GM18951 (cell line): ENCODE measurements at regions not wholly inside any gene's neighbourhood (a gene's known extent, or its start where the extent isn't known, plus 50 kb on each side); places are given as distances from the start of the nearest gene placed in this dataset.

Source experiments
- POLR2A ChIP-seq: IDR thresholded peaks from 4 replicates; pipeline ENCODE4 v1.6.1; 2011; ENCODE audit warnings: mild to moderate bottlenecking; ENCODE audit not compliant: insufficient read length, insufficient read depth; ENCODE audit errors: extremely low read depth
- in situ Hi-C: fragments of 300-500 bp; cut with MboI; formaldehyde crosslinking; loops from one replicate; pipeline ENCODE4 v1.12.0; 2022; ENCODE audit warnings: low sequenced_read_pairs, mixed read lengths, inconsistent platforms; ENCODE audit not compliant: unreplicated experiment

GRCh38 chr7:32222251-32222900 lies 152.2 kb upstream of the PDE1C start:
- in situ Hi-C loops, result no loop called here
- no peak for TF ChIP-seq POLR2A

- no peak for TF ChIP-seq POLR2A
- in situ Hi-C loops, result no loop called here
Observed at GRCh38 chr7:32221736-32222135, 151.5 kb upstream of the PDE1C start.

DNA sequence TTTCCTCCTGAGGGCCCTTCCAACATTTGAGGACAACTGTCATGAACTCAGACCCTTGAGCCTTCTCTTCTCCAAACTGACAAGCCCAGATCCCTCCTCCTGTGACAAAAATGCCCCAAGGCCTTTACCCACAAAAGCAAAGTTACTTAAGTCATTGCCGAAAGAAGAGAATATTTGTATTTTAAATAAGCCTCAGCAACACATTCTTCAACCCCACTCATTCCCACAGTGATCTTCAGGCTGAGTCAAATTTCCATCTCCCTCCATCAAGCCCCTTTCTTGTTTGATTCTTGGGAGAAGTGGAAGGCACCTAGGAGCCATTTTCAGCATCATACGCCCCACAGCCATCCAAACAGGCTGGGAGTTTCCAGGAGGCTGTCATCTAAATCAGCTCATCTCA lies 150.8 kb upstream of the PDE1C start:
- in situ Hi-C loops, result no loop called here

GRCh38 chr7:32219831-32220230 lies 149.6 kb upstream of the PDE1C start:
- in situ Hi-C loops, result loop anchor here (10.0 kb wide), 1 partner anchor 125 kb away; no protein-coding TSS in a partner anchor

More for the DNA sequence above, 150.8 kb upstream of the PDE1C start:
- TF ChIP-seq POLR2A, result no peak

DNA sequence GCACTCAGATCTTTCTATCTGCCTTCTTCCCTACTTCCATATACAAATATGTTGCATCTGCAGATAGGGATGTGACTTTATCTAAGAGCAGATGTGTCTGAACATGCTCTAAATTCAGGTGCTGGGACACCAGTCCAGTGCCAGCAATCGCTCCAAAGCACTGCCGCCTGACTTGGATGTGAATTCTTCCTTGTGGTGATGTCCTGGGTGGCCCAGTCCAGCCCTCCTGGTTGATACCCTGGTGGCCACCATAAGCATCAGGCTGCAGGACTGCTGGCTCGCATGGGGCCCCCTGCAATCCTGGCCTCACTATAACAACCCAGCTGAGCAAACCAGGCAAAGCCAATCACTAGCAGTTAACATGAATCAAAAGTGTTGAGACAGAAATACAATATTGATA lies 149.2 kb upstream of the PDE1C start:
- in situ Hi-C loops, result loop anchor here (10.0 kb wide), 1 partner anchor 125 kb away; no protein-coding TSS in a partner anchor
- TF ChIP-seq POLR2A, result no peak

DNA sequence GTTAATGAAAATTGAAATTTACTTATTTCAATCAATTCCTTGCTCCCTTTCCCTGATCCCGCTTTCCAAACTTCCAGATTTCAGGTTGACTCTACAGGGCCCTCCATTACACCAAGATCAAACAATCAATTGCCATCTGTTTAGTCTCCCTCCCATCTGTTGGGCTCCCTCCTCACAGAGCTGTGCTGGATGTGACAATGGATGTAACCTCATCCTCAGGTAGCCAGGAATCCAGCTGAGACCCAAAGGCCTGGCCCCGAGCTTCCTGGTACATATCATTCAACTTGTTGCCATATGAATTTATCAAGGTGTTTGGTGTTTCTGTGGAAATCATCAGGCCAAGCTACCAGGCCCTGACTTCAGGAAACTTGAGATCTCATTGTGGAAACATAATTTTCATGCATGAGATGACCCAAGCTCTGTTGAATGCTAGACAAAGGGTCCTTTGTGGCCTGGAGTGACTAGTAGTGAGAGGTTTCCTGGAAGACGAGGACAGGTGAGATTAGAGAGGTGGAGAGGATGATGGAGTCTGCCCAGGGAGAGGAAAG lies 148.6 kb upstream of the PDE1C start:
- TF ChIP-seq POLR2A, result no peak
- in situ Hi-C loops, result loop anchor here (10.0 kb wide), 1 partner anchor 126 kb away; no protein-coding TSS in a partner anchor

DNA sequence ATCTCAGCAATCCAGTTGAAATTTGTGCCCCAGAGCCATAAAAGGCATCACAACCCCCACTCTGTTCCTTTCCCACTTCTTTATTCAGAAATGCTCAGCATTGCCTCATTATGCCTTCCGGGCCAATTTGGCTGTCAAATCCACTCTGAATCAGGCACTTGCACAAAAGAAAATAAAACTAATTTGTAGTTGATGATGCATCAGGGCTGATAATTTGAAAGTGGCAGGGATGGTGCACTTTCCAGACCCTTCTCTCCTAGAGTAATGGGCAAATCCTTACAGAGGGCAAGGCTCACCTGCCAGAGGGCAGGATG lies 147.9 kb upstream of the PDE1C start:
- TF ChIP-seq POLR2A, result no peak
- in situ Hi-C loops, result loop anchor here (10.0 kb wide), 1 partner anchor 127 kb away; no protein-coding TSS in a partner anchor

GRCh38 chr7:32217341-32218153 lies 147.3 kb upstream of the PDE1C start:
- in situ Hi-C loops, result loop anchor here (10.0 kb wide), 1 partner anchor 127 kb away; no protein-coding TSS in a partner anchor
- no peak for TF ChIP-seq POLR2A

DNA sequence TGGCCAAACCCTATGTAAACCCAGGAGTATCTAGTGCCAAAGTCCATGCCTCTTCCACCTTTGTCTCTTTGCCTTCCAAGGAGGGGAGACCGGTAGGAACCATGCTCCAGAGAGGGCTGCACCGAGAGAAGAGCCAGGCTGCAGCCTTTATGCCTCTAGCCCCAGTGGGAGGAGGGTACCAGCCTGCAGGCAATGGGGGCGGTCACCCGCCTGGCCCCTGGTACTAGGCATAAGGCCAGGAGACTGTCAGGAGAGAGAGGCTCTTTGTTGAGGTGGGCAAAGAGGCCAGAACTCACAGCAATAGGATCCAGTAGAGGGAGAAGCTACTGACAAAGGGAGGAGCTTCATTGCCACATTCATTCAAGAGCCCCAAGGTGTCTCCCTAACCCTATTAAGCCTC lies 146.6 kb upstream of the PDE1C start:
- in situ Hi-C loops, result loop anchor here (10.0 kb wide), 1 partner anchor 128 kb away; no protein-coding TSS in a partner anchor
- TF ChIP-seq POLR2A, result no peak

DNA sequence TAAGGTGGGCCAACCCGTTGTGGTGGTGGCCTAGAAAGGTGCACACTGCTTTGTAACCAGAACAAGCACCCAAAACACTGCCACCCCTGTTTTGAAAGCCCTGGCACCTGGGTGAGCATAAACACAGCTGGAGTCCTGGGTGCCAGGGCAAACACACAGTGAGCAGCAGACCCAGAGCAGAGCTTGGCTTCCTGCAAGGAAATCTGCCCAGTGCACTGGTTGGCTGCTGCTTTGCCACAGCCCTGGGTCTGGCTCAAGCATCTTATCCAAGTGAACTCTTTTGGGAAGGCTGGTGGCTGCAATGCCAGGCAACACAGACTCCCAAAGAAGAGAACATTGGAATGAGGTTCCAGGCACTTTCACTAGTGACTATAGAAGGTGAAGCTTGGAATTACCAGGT lies 145.5 kb upstream of the PDE1C start:
- TF ChIP-seq POLR2A, result no peak
- in situ Hi-C loops, result loop anchor here (10.0 kb wide), 1 partner anchor 129 kb away; no protein-coding TSS in a partner anchor

DNA sequence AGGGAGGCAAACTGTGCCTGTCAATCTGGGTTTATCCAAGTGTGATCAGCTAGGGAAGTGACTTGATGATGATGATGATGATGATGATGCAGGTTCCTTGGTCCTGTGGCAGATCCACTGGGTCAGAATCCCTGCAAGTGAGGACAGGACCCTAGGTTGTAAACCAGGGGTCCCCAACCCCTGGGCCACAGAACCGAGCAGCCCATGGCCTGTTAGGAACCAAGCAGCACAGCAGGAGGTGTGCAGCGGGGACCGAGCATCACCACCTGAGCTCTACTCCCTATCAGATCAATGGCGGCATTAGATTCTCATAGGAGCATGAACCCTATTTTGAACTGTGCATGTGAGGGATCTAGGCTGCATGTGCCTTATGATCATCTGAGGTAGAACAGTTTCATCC lies 144.7 kb upstream of the PDE1C start:
- in situ Hi-C loops, result loop anchor here (10.0 kb wide), 1 partner anchor 130 kb away; no protein-coding TSS in a partner anchor
- TF ChIP-seq POLR2A, result no peak

DNA sequence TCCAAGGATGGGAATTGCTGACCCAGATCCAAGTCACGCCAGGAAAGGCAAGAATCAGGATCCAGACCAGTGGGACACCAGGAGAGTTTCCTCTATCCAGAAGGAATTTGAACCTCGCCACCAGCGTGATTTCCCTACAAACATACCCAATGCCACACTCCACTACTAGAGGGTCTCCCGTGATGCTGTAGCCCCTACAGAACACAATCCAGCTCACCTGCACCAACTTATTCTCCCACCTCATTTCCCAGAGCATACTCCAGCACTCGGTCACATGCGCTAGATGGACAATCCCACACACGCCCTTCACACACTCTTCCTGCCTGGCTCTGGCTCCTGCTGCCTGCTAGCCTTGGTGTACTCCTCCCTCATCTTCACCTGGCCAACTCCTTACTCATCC lies 142.1 kb upstream of the PDE1C start:
- no peak for TF ChIP-seq POLR2A
- in situ Hi-C loops, result loop anchor here (10.0 kb wide), 1 partner anchor 132 kb away; no protein-coding TSS in a partner anchor

DNA sequence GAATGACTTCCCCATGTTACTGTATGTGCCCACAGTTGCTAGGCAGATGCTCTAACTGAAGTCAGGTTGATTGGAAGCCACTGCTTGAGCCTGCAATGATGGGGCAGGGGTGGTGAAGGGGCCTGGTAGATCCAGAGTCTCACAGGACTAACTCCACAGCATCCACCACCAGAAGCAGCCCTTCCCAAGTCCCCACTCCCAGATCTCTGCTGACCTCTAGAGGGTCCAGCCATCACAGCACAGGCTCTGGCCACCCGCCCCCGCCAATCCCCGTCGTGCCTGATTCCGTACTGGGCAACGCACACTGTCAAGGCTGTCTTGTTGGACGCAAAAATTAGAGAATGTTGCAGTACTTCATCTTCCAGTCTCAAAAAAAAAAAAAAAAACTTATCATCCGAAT lies 136.8 kb upstream of the PDE1C start:
- in situ Hi-C loops, result loop anchor here (10.0 kb wide), 1 partner anchor 462 kb away; no protein-coding TSS in a partner anchor
- TF ChIP-seq POLR2A, result no peak
